ENCODE measurements at regions not wholly inside any gene's neighbourhood (a gene's known extent, or its start where the extent isn't known, plus 50 kb on each side); places are given as distances from the start of the nearest gene placed in this dataset.

- DNase-seq (no peak), ATAC-seq (no peak)
- intact Hi-C loops (cut with DNase I, micrococcal nuclease), result no loop called here
These were observed 149.3 kb upstream of the GSE1 start for GRCh38 chr16:85463672-85464382.

DNA sequence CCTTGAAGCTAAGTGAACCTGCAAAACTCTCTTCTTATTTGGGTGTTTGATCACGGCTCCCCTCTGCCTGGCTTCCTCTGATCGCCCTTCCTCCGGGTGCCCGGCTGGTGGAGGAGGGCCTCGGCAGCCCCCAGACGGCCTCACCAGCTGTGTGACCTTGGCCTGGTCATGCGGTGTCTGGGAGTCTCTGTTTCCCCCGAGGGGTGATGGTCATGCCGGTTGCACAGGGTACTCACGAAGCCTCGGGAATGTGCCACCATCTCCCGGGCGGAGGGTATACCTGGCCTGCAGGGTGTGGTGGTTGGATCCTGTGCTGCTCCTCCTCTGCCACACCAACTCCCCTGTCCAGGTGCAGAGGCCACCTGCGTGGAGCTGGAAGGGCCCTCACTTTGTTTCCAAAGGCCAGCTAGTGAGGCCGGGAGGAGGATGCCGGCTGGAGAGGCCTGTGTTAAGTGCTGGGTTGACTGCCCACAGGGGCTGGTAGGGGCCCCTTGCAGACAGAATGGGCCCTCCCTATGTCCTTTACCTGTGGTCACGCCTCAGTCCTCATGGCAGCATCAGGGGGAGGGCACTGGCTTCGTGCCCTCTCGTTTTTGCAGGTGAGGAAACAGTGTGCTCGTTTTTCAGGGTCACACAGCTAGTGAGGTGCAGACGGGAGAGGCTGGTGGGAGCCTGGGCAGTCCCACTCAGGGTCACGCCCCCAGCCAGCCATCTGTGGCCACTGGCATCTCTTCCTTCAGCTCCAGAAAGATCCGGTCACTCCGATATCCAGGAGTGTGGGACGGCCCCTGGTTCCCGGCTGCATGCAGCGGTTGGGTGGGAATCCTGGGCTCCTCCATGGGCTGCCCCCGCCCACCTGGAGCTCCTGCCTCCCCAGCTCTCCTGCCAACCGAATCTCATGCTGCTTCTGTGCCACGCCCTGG, 148.5 kb upstream of the GSE1 start:
- DNase-seq, result no peak
- peak; percentile 46 for ATAC-seq
- intact Hi-C loops (cut with DNase I, micrococcal nuclease), result no loop called here

DNA sequence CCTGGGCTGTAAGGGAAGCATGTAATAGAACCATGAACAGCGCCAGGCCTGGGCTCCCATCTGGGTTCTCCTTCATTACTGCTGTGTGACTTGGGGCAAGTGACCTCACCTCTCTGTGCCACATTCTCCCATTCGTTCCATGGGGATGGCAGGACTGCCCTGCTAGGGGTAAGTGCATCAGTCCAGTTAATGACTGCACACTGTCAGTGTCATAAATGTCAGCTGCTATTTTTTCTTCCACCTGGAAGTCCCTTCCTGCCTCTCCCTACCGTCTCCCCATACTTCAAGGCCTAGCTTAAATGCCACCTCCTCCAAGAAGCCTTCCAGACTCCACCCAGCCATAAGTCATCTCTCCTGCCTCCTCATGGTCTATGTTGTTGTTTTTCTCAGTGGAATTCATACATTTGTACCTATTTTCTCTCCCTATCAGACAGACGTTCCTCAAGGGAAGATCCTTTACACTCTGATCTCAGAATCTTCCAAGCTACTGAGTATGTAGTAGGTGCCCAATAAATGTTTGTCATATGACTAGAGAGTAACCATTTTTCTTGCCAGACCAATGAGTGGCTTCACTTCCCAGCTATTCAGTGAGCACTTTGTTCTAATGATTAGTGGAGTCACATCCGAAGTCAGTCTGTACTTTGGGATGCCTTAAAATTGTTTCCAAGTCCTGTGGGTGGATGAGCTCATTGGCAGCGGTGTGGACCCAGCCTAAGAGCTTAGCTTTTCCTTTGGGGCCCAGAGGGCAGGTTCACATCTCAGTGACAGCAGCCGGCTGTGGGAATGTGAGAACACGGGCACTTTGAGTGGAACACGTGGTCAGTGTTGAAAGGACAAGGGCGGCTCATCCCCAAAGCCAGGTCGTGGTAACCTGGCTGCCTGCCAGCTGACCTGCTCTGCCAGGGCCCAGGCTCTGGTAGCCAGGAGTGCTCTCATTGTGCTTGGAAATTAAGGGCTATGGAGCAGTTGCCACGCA, 147.5 kb upstream of the GSE1 start:
- no peak for ATAC-seq
- intact Hi-C loops (cut with DNase I, micrococcal nuclease), result no loop called here
- no peak for DNase-seq

DNA sequence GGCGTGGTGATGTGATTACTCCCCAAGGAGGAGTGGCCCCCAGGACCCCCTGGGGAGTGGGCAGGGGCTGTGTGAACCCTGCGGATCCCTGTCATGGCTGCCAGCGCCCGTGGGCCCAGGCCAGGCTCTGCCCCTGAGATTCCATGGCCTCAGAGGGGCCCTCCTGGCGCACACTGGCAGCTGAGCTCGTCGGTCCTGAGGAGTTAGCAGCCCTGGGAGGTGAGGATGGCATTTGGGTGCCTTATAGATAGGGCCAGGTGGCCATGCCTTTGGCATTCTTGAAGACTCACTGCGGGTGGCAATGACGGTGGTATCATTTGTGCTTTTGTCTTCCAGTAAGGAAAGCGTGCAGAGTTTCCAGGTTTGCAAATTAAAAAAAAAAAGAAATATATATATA, 146.8 kb upstream of the GSE1 start:
- intact Hi-C loops (cut with DNase I, micrococcal nuclease), result no loop called here
- DNase-seq, result no peak
- ATAC-seq, result no peak

- DNase-seq (no peak), ATAC-seq (no peak)
- intact Hi-C loops (cut with DNase I, micrococcal nuclease), result no loop called here
These were observed 146.1 kb upstream of the GSE1 start for GRCh38 chr16:85466989-85467388.

- ATAC-seq (no peak), DNase-seq (no peak)
- intact Hi-C loops (cut with DNase I, micrococcal nuclease), result no loop called here
These were observed 143.1 kb upstream of the GSE1 start for GRCh38 chr16:85469929-85470590.

- intact Hi-C loops (cut with DNase I, micrococcal nuclease), result no loop called here
- DNase-seq (no peak), ATAC-seq (no peak)
These were observed 142.2 kb upstream of the GSE1 start for GRCh38 chr16:85470873-85471272.

GRCh38 chr16:85471469-85472431, 141.4 kb upstream of the GSE1 start:
- ATAC-seq, result peak; percentile 89
- intact Hi-C loops (cut with DNase I, micrococcal nuclease), result no loop called here
- DNase-seq, result peak; percentile 65 to 70

GRCh38 chr16:85472514-85472913, 140.6 kb upstream of the GSE1 start:
- intact Hi-C loops (cut with DNase I, micrococcal nuclease), result no loop called here
- DNase-seq (no peak), ATAC-seq (peak; percentile 6)

- intact Hi-C loops (cut with DNase I, micrococcal nuclease), result no loop called here
- DNase-seq (no peak), ATAC-seq (no peak)
These were observed 139.8 kb upstream of the GSE1 start for GRCh38 chr16:85473323-85473722.

- intact Hi-C loops (cut with DNase I, micrococcal nuclease), result no loop called here
- DNase-seq (no peak), ATAC-seq (no peak)
These were observed 139.1 kb upstream of the GSE1 start for GRCh38 chr16:85473909-85474620.

GRCh38 chr16:85474621-85475217, 138.4 kb upstream of the GSE1 start:
- intact Hi-C loops (cut with DNase I, micrococcal nuclease), result no loop called here
- no peak for DNase-seq
- ATAC-seq, result no peak

DNA sequence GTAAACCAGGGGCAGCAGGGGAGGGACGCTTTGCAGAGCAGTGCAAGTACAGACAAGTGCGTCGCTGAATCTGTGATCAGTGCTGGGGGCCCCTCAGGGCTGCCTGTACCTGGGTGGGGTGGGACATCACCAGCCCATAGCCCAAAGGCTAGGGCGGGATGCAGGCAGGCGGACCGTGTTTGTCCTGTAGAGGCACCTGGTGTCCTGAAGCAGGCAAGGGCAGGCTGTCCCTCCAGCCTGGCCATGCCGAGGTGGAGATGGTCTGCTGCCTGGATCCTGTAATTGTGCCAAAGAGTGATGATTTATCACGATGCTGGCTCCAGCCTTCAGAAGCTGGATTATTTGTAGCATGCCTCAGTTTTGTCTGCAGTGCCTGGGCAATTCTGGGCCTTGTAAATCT, 137.9 kb upstream of the GSE1 start:
- no peak for DNase-seq
- ATAC-seq, result no peak
- intact Hi-C loops (cut with DNase I, micrococcal nuclease), result no loop called here

GRCh38 chr16:85475691-85476300, 137.3 kb upstream of the GSE1 start:
- ATAC-seq, result no peak
- intact Hi-C loops (cut with DNase I, micrococcal nuclease), result no loop called here
- DNase-seq, result no peak

DNA sequence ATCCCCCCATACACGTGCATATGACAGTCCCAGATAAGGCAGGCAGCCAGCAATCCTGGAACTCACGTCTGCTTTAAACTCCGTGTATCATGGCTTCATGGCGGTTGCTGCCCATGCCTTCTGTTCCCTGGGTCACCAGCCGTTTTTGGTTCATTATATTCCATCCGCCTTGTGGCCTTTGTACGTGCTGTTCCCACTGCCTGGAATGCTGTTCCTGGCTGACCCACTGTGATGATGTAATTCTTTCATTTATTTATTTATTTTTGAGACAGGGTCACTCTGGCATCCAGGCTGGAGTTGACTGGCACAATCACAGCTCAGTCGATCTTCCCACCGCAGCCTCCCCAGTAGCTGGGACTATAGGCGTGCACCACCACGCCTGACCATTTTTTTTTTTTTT, 136.7 kb upstream of the GSE1 start:
- intact Hi-C loops (cut with DNase I, micrococcal nuclease), result no loop called here
- no peak for DNase-seq
- no peak for ATAC-seq

DNA sequence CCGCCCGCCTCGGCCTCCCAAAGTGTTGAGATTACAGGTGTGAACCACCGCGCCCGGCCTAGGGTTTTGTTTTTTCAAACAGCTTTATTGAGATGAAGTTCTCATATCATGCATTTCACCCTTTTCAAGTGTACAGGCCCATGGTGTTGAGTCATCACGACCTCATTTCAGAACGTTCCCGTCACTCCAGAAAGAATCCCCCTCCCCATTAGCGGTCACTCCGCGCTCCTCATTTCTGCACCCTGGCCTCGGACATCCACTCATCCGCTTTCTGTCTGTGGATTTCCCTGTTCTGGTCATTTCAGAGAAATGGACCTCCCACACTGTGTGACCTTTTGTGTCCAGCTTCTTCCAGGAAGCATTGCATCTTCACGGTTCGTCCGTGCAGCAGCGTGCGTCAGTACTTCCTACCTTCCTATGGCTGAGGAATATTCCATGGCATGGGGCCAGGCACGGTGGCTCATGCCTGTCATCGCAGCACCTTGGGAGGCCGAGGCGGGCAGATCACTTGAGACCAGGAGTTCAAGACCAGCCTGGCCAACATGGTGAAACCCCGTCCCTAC, 135.2 kb upstream of the GSE1 start:
- intact Hi-C loops (cut with DNase I, micrococcal nuclease), result no loop called here
- DNase-seq, result no peak
- no peak for ATAC-seq

Measured in left colon (tissue), 2 donors.